K562 (cell line): ENCODE measurements at regions not wholly inside any gene's neighbourhood (a gene's known extent, or its start where the extent isn't known, plus 50 kb on each side); places are given as distances from the start of the nearest gene placed in this dataset.

Source experiments
- CBX1 ChIP-seq: sonication (generic); IDR thresholded peaks from 2 replicates; pipeline ENCODE4 v1.6.1; 2016; ENCODE audit warnings: antibody characterized with exemption, low read depth, mild to moderate bottlenecking
- CBX5 ChIP-seq: IDR thresholded peaks from 2 replicates; pipeline ENCODE4 v1.6.1; 2014; ENCODE audit warnings: low read depth, borderline replicate concordance
- CC2D1A ChIP-seq: fragments of 450-650 bp; IDR thresholded peaks from 2 replicates; pipeline ENCODE4 v1.6.1; 2017; ENCODE audit warnings: mild to moderate bottlenecking
- ELF4 ChIP-seq: fragments of 450-650 bp; formaldehyde crosslinking; IDR thresholded peaks from 2 replicates; pipeline ENCODE4 v1.4.0; 2022; ENCODE audit warnings: missing genetic modification characterization
- FOXM1 ChIP-seq, 2 experiments: fragments of 450-650 bp in 1 of 2; sonication (generic) in 1 of 2; formaldehyde crosslinking in 1 of 2; IDR thresholded peaks; 2 replicates each; pipeline versions ENCODE4 v1.6.1 to v1.9.0; 2017 to 2022; ENCODE audit warnings: low read depth in 2 of 2, mild to moderate bottlenecking in 2 of 2, missing genetic modification reagents in 1 of 2, moderate library complexity in 1 of 2
- GATA2 ChIP-seq: sonication (generic); formaldehyde crosslinking; IDR thresholded peaks from 2 replicates; pipeline ENCODE4 v1.4.0; 2020; ENCODE audit warnings: mild to moderate bottlenecking, missing genetic modification reagents
- NCOA6 ChIP-seq: fragments of 450-650 bp; IDR thresholded peaks from 2 replicates; pipeline ENCODE4 v1.6.1; 2017; ENCODE audit warnings: mild to moderate bottlenecking
- SIN3B ChIP-seq: fragments of 450-650 bp; IDR thresholded peaks from 2 replicates; pipeline ENCODE4 v1.6.1; 2017; ENCODE audit warnings: low read depth, mild to moderate bottlenecking, moderate library complexity
- SRSF1 ChIP-seq: fragments of 200-400 bp; formaldehyde crosslinking; IDR thresholded peaks from 2 replicates; pipeline ENCODE4 v1.6.1; 2017; ENCODE audit warnings: mild to moderate bottlenecking, low read depth, low read length, moderate library complexity
- ZNF174 ChIP-seq: fragments of 250-450 bp; sonication (Bioruptor Pico); IDR thresholded peaks from 2 replicates; pipeline ENCODE4 v1.4.0; 2020; ENCODE audit warnings: mild to moderate bottlenecking
- ZNF79 ChIP-seq: fragments of 250-450 bp; sonication (Bioruptor Pico); IDR thresholded peaks from 2 replicates; pipeline ENCODE4 v1.4.0; 2020; ENCODE audit warnings: low read depth, mild to moderate bottlenecking, moderate library complexity
- TF ChIP-seq, protein P1 (sequence below): fragments of 450-650 bp; formaldehyde crosslinking; IDR thresholded peaks from 2 replicates; pipeline ENCODE4 v1.4.0; 2022; ENCODE audit warnings: missing genetic modification characterization
- TF ChIP-seq, protein P2 (sequence below): sonication (generic); formaldehyde crosslinking; IDR thresholded peaks from 2 replicates; pipeline ENCODE4 v1.5.0; 2020; ENCODE audit warnings: missing genetic modification reagents
- TF ChIP-seq, protein P3 (sequence below): sonication (generic); formaldehyde crosslinking; IDR thresholded peaks from 2 replicates; pipeline ENCODE4 v1.8.1; 2023; ENCODE audit warnings: mild to moderate bottlenecking, missing genetic modification reagents
- TF ChIP-seq, protein P4 (sequence below): fragments of 250-450 bp; sonication (Bioruptor Pico); IDR thresholded peaks from 2 replicates; pipeline ENCODE4 v1.6.1; 2021; ENCODE audit warnings: mild to moderate bottlenecking

DNA sequence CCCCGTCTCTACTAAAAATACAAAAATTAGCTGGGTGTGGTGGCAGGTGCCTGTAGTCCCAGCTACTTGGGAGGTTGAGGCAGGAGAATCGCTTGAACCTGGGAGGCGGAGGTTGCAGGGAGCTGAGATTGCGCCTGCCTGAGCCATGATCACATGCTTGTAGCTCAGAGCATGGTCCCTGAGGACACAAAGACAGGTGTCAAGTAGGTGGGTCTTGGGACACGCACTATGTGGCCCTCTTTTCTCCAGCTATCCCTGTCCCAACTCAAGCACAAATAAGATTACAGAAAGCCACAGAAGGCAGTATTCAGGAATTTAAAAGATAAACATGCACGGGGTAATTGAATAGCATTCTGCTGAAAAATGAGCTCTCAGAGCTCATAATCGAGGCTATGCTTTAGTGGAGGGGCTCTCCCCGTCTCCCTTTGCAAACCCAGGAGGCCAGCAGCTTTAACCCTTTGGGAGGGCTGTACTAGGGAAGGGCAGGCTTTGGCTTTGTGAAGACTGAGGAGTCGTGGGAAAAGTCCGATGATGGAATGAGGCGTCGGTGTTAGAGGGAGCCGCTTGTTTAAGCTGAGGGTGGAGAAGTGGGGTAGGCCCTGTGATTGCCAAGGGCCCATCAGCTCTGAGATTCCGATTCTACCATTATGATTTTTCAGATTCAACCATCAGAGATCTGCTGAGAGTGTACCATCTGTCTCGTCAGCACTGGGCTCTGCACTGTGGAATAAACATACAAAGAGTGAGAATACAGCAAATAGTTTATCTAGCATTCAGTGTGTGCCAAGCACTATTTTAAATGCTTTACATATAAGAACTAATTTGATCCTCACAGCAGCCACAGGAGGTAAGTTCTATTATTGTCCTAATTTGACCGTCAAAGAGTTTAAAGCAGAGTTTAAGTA, 59.7 kb upstream of the CD34 start (continued):
- TF ChIP-seq FOXM1 (IDR thresholded peaks at IDR 0.05; ENCODE audit: low read depth) = no peak
- TF ChIP-seq FOXM1 (CRISPR knock-in tag; IDR thresholded peaks at IDR 0.05; ENCODE audit: low read depth) = no peak
- no peak for TF ChIP-seq ZNF174 (CRISPR knock-in tag)
- no peak for TF ChIP-seq NCOA6
- TF ChIP-seq CBX5 = no peak
- TF ChIP-seq, protein P1, sequence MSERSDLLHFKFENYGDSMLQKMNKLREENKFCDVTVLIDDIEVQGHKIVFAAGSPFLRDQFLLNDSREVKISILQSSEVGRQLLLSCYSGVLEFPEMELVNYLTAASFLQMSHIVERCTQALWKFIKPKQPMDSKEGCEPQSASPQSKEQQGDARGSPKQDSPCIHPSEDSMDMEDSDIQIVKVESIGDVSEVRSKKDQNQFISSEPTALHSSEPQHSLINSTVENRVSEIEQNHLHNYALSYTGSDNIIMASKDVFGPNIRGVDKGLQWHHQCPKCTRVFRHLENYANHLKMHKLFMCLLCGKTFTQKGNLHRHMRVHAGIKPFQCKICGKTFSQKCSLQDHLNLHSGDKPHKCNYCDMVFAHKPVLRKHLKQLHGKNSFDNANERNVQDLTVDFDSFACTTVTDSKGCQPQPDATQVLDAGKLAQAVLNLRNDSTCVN (CRISPR knock-in tag) = no peak
- no peak for TF ChIP-seq ZNF79 (CRISPR knock-in tag)
- TF ChIP-seq SRSF1 = no peak
- TF ChIP-seq, protein P2, sequence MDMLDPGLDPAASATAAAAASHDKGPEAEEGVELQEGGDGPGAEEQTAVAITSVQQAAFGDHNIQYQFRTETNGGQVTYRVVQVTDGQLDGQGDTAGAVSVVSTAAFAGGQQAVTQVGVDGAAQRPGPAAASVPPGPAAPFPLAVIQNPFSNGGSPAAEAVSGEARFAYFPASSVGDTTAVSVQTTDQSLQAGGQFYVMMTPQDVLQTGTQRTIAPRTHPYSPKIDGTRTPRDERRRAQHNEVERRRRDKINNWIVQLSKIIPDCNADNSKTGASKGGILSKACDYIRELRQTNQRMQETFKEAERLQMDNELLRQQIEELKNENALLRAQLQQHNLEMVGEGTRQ (CRISPR knock-in tag) = no peak
- no peak for TF ChIP-seq SIN3B
- TF ChIP-seq, protein P3, sequence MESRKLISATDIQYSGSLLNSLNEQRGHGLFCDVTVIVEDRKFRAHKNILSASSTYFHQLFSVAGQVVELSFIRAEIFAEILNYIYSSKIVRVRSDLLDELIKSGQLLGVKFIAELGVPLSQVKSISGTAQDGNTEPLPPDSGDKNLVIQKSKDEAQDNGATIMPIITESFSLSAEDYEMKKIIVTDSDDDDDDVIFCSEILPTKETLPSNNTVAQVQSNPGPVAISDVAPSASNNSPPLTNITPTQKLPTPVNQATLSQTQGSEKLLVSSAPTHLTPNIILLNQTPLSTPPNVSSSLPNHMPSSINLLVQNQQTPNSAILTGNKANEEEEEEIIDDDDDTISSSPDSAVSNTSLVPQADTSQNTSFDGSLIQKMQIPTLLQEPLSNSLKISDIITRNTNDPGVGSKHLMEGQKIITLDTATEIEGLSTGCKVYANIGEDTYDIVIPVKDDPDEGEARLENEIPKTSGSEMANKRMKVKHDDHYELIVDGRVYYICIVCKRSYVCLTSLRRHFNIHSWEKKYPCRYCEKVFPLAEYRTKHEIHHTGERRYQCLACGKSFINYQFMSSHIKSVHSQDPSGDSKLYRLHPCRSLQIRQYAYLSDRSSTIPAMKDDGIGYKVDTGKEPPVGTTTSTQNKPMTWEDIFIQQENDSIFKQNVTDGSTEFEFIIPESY = no peak
- no peak for TF ChIP-seq CBX1
- TF ChIP-seq ELF4 (CRISPR knock-in tag) = no peak
- no peak for TF ChIP-seq CC2D1A
- TF ChIP-seq, protein P4, sequence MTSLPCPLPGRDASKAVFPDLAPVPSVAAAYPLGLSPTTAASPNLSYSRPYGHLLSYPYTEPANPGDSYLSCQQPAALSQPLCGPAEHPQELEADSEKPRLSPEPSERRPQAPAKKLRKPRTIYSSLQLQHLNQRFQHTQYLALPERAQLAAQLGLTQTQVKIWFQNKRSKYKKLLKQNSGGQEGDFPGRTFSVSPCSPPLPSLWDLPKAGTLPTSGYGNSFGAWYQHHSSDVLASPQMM (CRISPR knock-in tag) = no peak
- TF ChIP-seq GATA2 (CRISPR knock-in tag) = no peak
